UCSD-AML1 (cell line): ENCODE measurements at regions not wholly inside any gene's neighbourhood (a gene's known extent, or its start where the extent isn't known, plus 50 kb on each side); places are given as distances from the start of the nearest gene placed in this dataset.
"Not testable (repeated sequence)": the region's sequence is repeated elsewhere in the genome, so short reads cannot be mapped to it uniquely, and the experiment has no call there.

Experiments
- DNase-seq: peaks from one replicate; lab custom pipeline; 2025; ENCODE audit not compliant: unreplicated experiment; lab: John Stamatoyannopoulos, UW

DNA sequence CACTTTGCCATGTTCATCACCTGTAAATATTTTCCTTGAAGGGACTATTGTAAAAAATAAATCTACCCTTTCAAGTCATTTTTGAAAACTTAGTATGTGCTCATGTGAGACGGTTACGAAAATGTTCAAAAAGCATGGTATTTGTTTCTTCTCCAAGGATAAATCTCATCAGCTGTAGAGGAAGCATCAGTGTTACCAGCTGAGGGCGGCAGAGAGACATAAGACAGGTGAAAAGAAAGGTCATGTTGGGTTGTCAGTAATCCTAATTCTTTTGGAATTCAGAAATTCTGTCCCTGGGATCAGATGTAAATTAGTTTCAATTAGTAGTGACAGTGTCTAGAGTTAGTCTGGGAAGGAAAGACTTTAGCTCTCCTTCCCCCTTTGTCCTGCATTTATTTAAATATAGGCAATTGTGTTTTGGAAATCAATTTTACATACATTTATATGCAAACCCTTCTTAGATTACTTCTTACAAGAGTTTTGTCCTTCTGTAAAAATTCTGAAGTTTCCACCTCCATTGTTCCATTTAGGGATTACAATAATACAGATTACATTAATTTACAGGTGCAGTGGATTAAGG lies 791.9 kb upstream of the CDH6 start:
- peak; percentile 5 for DNase-seq

DNA sequence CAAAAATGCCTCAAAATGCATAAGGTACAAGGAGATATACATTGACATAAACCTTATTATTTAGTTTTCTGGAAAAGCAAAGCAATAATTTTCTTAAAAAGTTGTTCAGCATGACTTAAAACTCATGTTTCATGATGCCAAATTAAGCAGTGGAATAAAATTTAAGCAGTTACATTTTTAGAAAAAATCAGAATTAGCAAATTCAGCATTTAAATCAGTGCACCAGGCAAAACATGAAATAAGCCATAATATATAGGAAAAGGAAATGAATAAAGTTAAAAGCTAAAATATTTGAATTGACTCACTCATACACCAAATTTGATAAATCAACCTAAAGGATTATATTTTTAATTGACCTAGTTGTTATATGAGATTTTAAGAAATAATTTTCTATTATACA lies 795.1 kb upstream of the CDH6 start:
- no peak for DNase-seq

DNA sequence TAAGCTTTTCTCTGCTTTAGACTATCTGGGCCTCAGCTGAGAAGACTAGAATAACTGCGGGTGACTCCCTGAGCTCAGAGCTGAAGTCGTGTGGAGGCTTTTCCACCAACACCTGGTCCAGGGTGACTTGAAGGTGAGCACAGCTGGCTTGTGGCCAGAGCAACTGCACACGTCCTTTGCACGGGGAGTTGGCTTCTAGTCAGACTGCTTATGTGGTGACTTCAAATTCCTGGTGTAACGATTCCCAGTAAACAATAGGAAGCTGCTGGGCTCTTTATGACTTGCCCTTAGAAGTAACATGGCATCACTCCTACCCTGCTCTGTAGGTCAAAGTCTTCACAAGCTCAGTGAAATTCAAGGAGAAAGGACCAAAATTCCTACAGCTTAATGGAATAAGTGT lies 800.6 kb upstream of the CDH6 start:
- no peak for DNase-seq

DNA sequence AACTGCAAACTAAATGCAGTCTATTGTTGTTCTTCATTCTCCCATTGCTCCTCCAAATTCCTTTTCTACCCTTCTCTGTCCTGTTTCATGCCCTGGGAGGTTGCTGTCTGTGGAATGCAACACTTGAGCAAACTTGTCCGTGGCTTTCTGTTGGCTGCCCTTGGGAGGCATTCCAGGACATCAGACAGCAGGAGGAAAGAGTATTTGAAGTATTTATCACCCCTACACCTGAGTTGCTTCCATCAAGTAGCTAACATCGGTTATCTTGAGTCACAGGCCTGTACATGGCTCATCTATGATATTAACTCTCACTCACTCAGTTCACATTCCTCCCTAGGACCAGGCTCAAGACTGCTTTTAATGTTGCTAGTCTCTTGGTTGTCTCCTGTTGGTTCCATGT lies 803.4 kb upstream of the CDH6 start:
- no peak for DNase-seq

DNA sequence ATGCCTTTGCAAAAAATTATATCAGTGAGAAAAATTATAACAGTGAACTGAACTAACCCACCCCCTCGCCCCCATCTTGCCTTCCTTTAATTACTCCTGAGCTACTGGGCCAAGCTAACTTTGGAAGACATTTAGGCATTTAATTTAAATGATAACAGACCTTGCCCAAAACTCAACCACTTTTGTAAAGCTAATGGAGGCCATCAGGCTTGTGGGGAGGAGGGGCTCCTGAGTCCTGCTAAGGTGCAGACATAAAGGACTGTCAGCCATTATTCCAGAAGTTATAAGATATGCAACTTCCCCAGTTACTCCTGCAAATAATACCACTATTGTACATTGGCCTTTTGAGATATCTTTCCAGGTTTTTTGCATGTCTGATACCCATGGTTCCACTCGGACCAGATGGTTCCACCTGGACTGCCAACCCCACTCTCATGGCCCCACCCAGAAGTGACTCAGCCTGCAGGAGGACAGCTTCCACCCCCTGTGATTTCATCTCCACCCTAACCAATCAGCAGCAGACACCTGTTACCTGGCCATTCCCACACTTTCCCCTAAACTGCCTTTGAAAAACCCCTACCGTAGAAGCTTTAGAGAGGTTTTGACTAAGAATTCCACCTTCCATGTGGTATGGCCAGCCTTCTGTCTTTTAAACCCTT lies 805.4 kb upstream of the CDH6 start:
- no peak for DNase-seq

DNA sequence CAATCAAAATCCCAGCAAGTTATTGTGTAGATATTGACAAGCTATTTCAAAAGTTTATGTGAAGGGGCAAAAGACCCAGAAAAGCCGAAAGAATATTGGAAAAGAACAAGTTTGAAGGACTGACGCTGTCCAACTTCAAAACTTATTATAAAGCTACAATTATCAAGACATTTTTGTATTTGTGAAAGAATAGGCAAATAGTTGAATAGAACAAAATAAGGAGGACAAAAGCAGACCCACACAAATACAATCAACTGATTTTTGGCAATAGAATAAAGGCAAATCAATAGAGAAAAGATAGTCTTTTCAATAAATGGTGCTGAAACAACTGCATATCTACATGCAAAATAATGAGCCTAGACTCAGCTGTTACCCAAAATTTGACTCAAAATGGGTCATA lies 807.7 kb upstream of the CDH6 start:
- no peak for DNase-seq

DNA sequence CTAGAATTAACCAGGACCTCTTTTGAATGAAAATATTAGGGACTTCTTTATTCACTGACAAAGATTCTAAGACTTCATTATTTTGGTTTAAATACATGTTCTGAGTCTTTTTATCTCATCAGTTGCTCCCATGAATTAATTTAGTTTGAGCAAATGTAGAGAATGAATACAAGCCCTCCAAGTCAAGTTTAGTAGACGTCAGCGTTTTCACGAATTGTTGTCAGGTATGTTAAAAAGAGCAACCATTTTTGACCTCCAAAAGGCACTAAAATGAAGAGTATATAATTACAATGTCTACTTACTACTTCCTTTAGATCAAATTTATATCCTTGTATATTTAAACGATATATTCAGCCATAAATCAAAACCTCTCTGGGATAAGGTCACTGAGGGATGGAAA lies 809.3 kb upstream of the CDH6 start:
- no peak for DNase-seq

DNA sequence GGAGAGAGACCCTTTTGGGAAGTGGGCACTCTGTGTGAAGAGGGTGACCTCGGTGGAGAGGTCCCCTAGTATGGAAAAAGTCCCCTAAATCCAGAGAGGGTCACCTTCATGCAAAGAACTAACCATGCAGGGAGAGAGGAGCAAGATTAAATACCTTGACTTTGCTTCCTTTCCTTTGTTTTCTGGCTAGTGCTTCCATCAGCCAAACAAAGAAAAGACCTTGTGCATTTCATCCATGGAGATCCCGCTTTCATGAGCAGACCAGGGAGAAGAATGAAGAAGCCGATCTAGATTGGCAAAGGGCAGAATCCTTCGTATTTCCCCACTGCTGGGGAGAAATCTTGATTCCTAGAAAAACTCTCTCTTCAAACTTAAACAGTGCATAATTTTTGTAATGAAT lies 813.3 kb upstream of the CDH6 start:
- DNase-seq: no peak

DNA sequence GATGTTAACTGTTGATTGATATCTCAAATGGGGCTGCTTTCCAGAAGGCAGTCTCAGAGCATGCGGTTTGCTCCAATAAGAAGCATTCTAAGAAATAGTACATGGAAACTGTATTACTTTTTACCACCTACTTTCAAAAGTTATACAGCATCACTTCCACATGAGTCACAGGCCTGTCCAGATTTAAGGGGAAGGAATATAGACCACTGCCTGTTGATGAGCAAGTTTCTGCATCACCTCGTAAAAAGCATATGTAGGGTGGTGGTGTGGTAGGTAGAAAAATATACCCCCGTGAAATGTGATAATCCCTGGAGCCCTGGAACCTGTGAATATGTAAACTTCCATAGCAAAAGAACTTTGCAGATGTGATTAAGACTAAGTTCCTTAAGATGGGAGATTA lies 816.6 kb upstream of the CDH6 start:
- DNase-seq: no peak

DNA sequence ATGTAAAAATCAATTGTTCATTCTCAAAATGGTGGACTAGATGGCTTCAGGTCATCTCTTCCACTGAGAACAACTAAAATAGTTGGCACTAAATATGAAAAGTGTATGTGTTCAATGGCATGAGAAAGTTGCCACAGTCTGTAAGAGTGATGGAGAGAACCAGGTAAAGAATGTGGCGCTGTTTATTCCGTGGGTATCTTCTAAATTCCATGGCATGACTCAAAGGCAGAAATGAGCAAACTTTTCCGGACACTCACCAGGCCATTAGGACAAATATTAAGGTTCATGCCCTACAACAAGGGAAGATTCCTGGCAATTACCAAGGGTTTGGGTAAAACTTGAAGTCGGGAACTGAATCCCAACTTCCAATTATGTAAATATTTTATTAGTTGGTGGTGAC lies 825.4 kb upstream of the CDH6 start:
- DNase-seq: no peak

DNA sequence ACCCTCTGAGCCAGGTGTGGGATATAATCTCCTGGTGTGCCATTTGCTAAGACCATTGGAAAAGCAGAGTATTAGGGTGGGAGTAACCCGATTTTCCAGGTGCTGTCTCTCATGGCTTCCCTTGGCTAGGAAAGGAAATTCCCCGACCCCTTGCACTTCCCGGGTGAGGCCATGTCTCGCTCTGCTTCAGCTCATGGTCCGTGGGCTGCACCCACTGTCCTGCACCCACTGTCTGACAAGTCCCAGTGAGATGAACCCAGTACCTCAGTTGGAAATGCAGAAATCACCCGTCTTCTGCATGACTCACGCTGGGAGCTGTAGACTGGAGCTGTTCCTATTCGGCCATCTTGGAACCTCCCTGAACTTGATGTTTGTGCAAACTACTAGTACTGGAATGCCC lies 828.5 kb upstream of the CDH6 start:
- DNase-seq: not testable (repeated sequence)

DNA sequence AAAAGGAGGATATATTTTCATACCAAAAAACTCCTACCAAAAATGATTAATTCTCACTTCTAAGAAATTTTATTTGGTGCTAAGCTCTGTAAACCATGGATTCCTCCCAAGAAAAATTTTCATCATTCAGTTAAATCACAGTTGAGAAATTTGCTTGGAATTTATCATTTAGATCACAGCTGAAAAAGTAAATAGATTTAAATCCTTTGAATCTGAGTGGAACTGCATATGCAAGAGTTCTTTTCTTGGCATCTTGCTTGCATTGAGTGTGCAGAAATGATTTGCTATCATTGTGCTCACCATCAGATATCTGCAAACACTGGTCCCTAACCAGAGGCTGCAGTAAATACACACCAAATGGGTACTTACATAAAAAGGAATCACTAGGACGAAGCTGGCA lies 836.1 kb upstream of the CDH6 start:
- no peak for DNase-seq

DNA sequence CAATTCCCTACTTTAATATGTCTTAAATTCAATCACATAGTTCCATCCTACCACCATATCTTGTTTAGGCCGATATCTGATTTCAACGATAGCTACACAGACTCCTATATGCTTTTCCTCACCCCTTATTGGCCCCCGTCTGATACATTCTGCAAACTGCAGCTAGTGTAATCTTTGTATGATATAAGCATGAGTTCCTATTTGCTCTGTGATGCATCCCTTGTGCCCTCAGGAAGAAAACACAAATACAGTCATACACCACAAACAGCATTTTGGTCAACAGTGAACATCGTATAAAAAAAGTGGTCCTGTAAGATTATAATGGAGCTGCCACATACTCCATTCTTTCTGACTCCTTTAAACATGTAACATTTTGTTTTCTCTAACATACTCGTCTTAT lies 837.8 kb upstream of the CDH6 start:
- DNase-seq: no peak

DNA sequence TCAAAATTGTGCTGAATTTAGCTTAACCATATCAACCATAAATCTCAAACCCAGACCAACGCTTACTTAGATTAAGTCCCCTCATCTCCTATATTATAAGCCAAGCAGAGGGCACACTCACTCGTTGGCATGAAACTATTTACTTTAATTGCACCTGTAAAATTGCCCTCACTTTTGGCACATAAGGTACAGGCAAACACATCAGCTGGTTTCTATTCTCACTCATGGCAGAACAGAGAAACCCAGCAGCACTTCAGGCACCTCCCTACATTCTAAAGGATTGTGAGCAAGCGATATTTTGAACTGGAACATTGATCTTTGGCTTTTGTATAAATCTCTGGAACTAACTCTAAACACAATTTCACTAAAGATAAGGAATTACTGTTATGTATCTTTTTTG lies 845.6 kb upstream of the CDH6 start:
- DNase-seq: no peak

DNA sequence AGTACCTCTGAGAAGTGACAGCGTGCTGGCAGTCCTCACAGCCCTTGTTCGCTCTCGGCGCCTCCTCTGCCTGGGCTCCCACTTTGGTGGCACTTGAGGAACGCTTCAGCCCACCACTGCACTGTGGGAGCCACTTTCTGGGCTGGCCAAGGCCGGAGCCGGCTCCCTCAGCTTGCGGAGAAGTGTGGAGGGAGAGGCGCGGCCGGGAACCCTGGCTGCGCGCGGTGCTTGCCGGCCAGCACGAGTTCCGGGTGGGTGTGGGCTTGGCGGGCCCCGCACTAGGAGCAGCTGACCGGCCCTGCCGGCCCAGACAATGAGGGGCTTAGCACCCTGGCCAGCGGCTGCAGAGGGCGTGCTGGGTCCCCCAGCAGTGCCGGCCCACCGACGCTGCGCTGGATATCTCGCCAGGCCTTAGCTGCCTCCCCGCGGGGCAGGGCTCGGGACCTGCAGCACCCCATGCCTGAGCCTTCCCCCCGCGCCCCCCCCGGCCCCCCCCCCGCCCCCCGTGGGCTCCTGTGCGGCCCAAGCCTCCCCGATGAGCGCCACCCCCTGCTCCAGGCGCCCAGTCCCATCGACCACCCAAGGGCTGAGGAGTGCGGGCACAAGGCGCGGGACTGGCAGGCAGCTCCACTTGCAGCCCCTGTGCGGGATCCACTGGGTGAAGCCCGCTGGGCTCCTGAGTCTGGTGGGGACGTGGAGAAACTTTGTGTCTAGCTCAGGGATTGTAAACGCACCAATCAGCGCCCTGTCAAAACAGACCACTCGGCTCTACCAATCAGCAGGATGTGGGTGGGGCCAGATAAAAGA lies 847.7 kb upstream of the CDH6 start:
- DNase-seq: not testable (repeated sequence)

DNA sequence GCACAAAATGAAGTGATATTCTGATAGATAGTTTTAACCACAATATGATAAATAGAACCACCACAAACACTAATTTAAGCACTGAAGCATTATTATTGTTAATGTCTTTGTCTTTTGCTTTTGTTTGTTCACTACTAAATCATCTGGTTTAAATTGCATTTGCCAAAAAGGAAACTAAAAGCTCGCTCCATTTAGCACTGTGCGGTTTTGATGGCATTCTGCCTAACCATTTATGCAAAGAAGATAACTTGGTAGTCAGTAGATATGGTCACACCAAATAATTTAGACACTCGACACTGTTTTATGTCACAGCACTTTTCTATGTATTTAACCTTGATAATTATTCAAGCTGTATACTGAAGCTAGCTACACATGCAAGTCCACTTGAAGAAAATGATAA lies 849.8 kb upstream of the CDH6 start:
- DNase-seq: no peak

DNA sequence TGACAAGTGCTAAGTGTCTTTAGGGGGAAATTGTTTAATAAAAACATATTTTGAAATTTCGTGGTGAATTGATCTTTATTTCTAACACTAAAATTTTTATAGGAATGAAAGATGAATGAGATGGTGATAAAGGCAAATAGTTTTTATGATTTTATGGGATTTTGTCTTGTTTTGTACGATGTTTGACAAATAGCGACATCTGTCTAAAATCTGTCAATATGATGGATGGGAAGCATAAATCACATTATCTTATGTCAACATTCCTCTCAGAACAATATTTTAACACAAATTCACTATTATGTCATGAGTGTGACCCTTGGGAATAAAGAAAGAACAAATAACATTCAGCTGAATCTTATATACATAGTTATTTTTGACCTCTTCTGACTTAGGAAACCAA lies 852.0 kb upstream of the CDH6 start:
- DNase-seq: no peak

DNA sequence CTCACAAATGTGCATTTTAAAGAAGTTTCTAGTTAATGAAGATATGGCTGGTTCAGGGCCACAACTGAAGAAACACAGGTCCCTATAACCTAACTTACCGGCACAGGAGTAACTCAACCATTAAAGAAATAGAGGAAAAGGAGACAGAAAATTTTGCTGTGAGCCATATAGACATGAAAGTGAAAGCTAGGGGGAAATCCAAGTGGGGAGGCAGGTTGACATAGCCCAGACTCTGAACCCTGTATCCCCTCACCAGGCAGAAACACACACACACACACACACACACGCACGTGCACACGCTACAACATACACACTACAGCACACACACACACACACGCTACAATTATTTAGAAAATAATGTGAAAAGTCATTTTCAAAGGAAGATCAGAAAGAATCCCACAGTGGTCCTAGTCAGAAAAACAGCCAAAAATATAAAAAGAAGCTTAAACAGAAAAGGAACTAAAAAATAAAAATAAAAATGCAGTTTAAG lies 856.4 kb upstream of the CDH6 start:
- no peak for DNase-seq

DNA sequence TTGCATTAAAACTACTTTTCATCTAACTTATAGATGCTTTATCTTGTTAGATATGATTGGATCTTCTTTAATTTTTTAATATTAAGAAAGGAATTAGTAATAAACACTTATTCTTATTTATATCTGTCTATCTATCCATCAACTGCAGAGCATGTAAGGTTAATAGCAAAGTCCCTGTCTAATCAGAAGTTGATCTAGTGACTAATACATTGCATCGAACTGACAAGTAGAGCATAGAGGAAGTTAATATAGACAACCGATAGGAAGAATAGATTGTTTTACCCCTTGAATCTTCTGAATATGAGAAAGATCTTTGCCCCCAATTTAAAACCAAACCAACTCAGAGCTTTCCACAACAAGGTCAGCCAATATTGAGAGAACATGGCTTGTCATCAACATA lies 862.0 kb upstream of the CDH6 start:
- DNase-seq: no peak

DNA sequence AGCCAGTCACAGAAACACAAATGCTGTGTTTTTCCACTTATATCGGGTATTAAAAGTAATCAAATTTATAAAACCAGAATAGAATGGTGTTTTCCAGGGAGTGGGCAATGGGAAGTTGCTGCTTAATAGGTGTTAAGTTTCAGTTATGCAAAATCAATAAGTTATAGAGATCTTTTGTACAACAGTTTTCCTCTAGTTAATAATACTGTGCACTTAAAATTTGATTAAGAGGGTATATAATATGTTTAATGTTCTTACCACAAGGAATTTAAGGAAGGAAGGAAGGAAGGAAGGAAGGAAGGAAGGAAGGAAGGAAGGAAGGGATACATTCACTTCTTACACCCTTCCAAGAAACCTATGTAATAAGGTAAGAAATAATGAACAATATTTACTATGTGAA lies 867.7 kb upstream of the CDH6 start:
- DNase-seq: no peak

DNA sequence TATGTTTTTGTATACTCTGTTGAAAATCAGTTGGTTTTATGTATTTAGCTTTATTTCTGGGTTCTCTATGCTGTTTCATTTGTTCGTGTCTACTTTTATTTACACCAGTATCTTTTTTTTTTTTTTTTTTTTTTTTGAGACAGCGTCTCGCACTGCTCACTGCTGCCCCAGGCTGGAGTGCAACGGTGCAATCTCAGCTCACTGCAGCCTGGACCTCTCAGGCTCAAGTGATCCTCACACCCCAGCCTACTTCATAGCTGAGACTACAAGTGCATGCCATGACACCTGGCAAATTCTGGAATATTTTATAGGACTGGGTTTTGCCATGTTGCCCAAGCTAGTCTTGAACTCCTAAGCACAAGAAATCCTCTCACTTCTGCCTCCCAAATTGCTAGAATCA lies 869.4 kb upstream of the CDH6 start:
- DNase-seq: no peak

DNA sequence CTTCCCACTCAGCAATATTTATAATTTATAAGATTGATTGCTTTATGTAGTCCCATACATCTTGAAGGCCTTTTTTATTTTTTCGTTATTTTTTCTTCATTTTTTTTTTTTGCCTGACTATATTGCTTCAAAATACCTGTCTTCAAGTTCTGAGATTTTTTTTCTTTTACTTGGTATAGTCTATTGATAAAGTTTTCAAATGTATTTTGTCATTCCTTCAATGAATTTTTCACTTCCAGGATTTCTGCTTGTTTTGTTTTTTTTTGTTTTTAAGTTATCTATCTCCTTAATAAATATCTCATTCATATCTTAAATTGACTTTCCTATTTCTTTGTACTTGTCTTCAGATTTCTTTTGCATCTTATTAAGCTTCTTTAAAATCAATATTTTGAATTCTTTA lies 905.6 kb upstream of the CDH6 start:
- DNase-seq: no peak
